Neural progenitor cell (in vitro differentiated cells): ENCODE measurements at regions not wholly inside any gene's neighbourhood (a gene's known extent, or its start where the extent isn't known, plus 50 kb on each side); places are given as distances from the start of the nearest gene placed in this dataset.

ENCODE experiments used
- EZH2 ChIP-seq: fragments of 200-600 bp; sonication (generic); IDR thresholded peaks from 2 replicates; pipeline ENCODE4 v1.6.1; 2017; ENCODE audit warnings: antibody characterized with exemption, mild to moderate bottlenecking, moderate library complexity
- EZH2phosphoT487 ChIP-seq: fragments of 200-600 bp; sonication (generic); IDR thresholded peaks from 2 replicates; pipeline ENCODE4 v1.6.1; 2017; ENCODE audit warnings: antibody characterized with exemption
- TF ChIP-seq, protein P1 (sequence below): fragments of 200-600 bp; sonication (generic); IDR thresholded peaks from 2 replicates; pipeline ENCODE4 v1.5.1; 2017; ENCODE audit warnings: antibody characterized with exemption, mild to moderate bottlenecking

GRCh38 chr14:100435459-100435858, 112.3 kb downstream of the SLC25A47 start:
- TF ChIP-seq, protein P1, sequence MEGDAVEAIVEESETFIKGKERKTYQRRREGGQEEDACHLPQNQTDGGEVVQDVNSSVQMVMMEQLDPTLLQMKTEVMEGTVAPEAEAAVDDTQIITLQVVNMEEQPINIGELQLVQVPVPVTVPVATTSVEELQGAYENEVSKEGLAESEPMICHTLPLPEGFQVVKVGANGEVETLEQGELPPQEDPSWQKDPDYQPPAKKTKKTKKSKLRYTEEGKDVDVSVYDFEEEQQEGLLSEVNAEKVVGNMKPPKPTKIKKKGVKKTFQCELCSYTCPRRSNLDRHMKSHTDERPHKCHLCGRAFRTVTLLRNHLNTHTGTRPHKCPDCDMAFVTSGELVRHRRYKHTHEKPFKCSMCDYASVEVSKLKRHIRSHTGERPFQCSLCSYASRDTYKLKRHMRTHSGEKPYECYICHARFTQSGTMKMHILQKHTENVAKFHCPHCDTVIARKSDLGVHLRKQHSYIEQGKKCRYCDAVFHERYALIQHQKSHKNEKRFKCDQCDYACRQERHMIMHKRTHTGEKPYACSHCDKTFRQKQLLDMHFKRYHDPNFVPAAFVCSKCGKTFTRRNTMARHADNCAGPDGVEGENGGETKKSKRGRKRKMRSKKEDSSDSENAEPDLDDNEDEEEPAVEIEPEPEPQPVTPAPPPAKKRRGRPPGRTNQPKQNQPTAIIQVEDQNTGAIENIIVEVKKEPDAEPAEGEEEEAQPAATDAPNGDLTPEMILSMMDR, result no peak
- TF ChIP-seq EZH2 (no peak), EZH2phosphoT487 (no peak)
